GM12878 (cell line): ENCODE measurements at regions not wholly inside any gene's neighbourhood (a gene's known extent, or its start where the extent isn't known, plus 50 kb on each side); places are given as distances from the start of the nearest gene placed in this dataset.

Source experiments
- ATAC-seq: fragments of 200-7000 bp; cut with Tn5 transposase; 3 replicates; pipeline ENCODE4 v1.9.1; 2020; ENCODE audit warnings: mild to moderate bottlenecking, moderate library complexity
- BruUV-seq: library from RNA; stranded (reverse); fragments of 400-500 nt; replicated peaks from 2 replicates; lab custom pipeline; 2021; lab: Mats Ljungman, UMichigan
- CTCF ChIA-PET: fragments of 300-600 bp; sonication (Branson Sonifier 250); formaldehyde crosslinking; extraction: SDS; loops from one replicate; lab custom pipeline; 2021; ENCODE audit warnings: inconsistent platforms; lab: Yijun Ruan, JAX
- POLR2A ChIA-PET: fragments of 350-600 bp; formaldehyde crosslinking; extraction: SDS; loops from one replicate; lab custom pipeline; 2021; ENCODE audit warnings: inconsistent platforms; lab: Charles Lee
- RAD21 ChIA-PET: fragments of 300-600 bp; sonication (Branson Sonifier 250); formaldehyde crosslinking; loops from one replicate; lab custom pipeline; 2023; ENCODE audit warnings: antibody characterized with exemption; ENCODE audit not compliant: unreplicated experiment; lab: Charles Lee
- SMC1A ChIA-PET: fragments of 300-600 bp; sonication (Branson Sonifier 250); formaldehyde crosslinking; loops from one replicate; lab custom pipeline; 2023; ENCODE audit not compliant: unreplicated experiment, uncharacterized antibody; lab: Charles Lee
- DNase-seq: peaks from one replicate; pipeline ENCODE4 v3.0.0-alpha.2; 2011; ENCODE audit warnings: low read depth, low spot score
- FAIRE-seq: peaks from 3 replicates; lab custom pipeline; 2011; peaks lifted over from hg19 to GRCh38; lab: Jason Lieb, UNC
- H2AFZ ChIP-seq: 2 replicates; pipeline ENCODE4 v1.6.0; 2011; ENCODE audit warnings: low read depth, low read length, control low read depth; ENCODE audit not compliant: control insufficient read depth
- H3K27ac ChIP-seq: 2 replicates; pipeline ENCODE4 v1.5.1; 2011; ENCODE audit warnings: control low read depth; ENCODE audit not compliant: control insufficient read depth, insufficient read depth
- H3K27me3 ChIP-seq, 2 experiments: replicated peaks in 1 of 2; 2 replicates each; pipeline versions ENCODE4 v1.6.0 to v1.6.1; 2011; ENCODE audit warnings: low read length in 1 of 2; ENCODE audit not compliant: control insufficient read depth in 2 of 2, insufficient read depth in 2 of 2
- H3K36me3 ChIP-seq, 2 experiments: 2 replicates each; pipeline ENCODE4 v1.5.1; 2011; ENCODE audit warnings: low read length in 1 of 2; ENCODE audit not compliant: control insufficient read depth in 2 of 2, insufficient read depth in 2 of 2
- H3K4me1 ChIP-seq: 2 replicates; pipeline ENCODE4 v1.6.1; 2011; ENCODE audit warnings: mild to moderate bottlenecking, low read length, moderate library complexity, mixed read lengths; ENCODE audit not compliant: control insufficient read depth, insufficient read depth
- H3K4me2 ChIP-seq: 2 replicates; pipeline ENCODE4 v1.6.0; 2011; ENCODE audit warnings: control low read depth; ENCODE audit not compliant: control insufficient read depth, insufficient read depth
- H3K4me3 ChIP-seq: fragments of 200-600 bp; sonication (generic); 2 replicates; pipeline ENCODE4 v1.5.1; 2016
- H3K79me2 ChIP-seq: 2 replicates; pipeline ENCODE4 v1.6.0; 2011; ENCODE audit warnings: low read length; ENCODE audit not compliant: control insufficient read depth, insufficient read depth
- H3K9ac ChIP-seq: 2 replicates; pipeline ENCODE4 v1.8.0; 2011; ENCODE audit warnings: low read length, control low read depth, mixed read lengths; ENCODE audit not compliant: control insufficient read depth, insufficient read depth
- H3K9me3 ChIP-seq: replicated peaks from 3 replicates; pipeline ENCODE4 v1.5.1; 2011; ENCODE audit warnings: mild to moderate bottlenecking, low read length; ENCODE audit not compliant: control insufficient read depth, insufficient read depth
- H4K20me1 ChIP-seq: 2 replicates; pipeline ENCODE4 v1.6.0; 2011; ENCODE audit not compliant: control insufficient read depth, insufficient read depth
- ASH2L ChIP-seq: fragments of 300-600, 200-600 bp; sonication (generic); IDR thresholded peaks from 2 replicates; pipeline ENCODE4 v1.6.1; 2017; ENCODE audit warnings: low read depth, mild to moderate bottlenecking, borderline replicate concordance
- CBX5 ChIP-seq: sonication (generic); IDR thresholded peaks from 2 replicates; pipeline ENCODE4 v1.6.1; 2016; ENCODE audit warnings: low read depth, moderate library complexity, mild to moderate bottlenecking, inconsistent platforms
- CHD1 ChIP-seq: IDR thresholded peaks from 2 replicates; pipeline ENCODE4 v1.6.1; 2012; ENCODE audit warnings: low read depth, low read length, improper control_type of control experiment
- CTCF ChIP-seq, 3 experiments: IDR thresholded peaks in 2 of 3; conservative IDR thresholded peaks in 1 of 3; 2 replicates each; pipeline ENCODE4 v1.5.1; 2011; ENCODE audit warnings: low read depth in 3 of 3, low read length in 3 of 3, mild to moderate bottlenecking in 3 of 3, control low read depth in 2 of 3, moderate library complexity in 2 of 3, inconsistent platforms in 1 of 3, mixed read lengths in 1 of 3; ENCODE audit not compliant: control insufficient read depth in 2 of 3, insufficient read depth in 1 of 3; ENCODE audit errors: extremely low read depth in 1 of 3
- MEF2B ChIP-seq: fragments of 450-650 bp; IDR thresholded peaks from 2 replicates; pipeline ENCODE4 v1.6.1; 2018; ENCODE audit warnings: mild to moderate bottlenecking, moderate library complexity; ENCODE audit not compliant: partially characterized antibody, poor library complexity, severe bottlenecking
- NFYB ChIP-seq: IDR thresholded peaks from 2 replicates; pipeline ENCODE4 v1.6.1; 2011; ENCODE audit warnings: low read depth, mild to moderate bottlenecking, low read length, improper control_type of control experiment, moderate library complexity; ENCODE audit not compliant: insufficient read depth
- SIX5 ChIP-seq: IDR thresholded peaks from 2 replicates; pipeline ENCODE4 v1.6.1; 2011; ENCODE audit warnings: mild to moderate bottlenecking, low read depth, low read length, moderate library complexity; ENCODE audit not compliant: severe bottlenecking
- SREBF1 ChIP-seq: IDR thresholded peaks from 2 replicates; pipeline ENCODE4 v1.6.1; 2012; ENCODE audit warnings: mild to moderate bottlenecking, low read length
- YY1 ChIP-seq: IDR thresholded peaks from 2 replicates; pipeline ENCODE4 v1.6.1; 2011; ENCODE audit warnings: low read depth, mild to moderate bottlenecking, low read length
- ZBTB11 ChIP-seq: fragments of 450-650 bp; formaldehyde crosslinking; IDR thresholded peaks from 2 replicates; pipeline ENCODE4 v1.5.0; 2022; ENCODE audit warnings: mild to moderate bottlenecking, missing genetic modification characterization
- ZNF622 ChIP-seq: fragments of 450-650 bp; IDR thresholded peaks from 2 replicates; pipeline ENCODE4 v1.6.1; 2017; ENCODE audit warnings: mild to moderate bottlenecking, inconsistent platforms
- ZZZ3 ChIP-seq: IDR thresholded peaks from 2 replicates; pipeline ENCODE4 v1.6.1; 2011; ENCODE audit warnings: low read depth; ENCODE audit not compliant: control insufficient read depth, insufficient read length
- WGBS: methylation state at CpG from one replicate; pipeline ENCODE4 v1.1.6; 2016; ENCODE audit warnings: low lambda C conversion rate; ENCODE audit not compliant: insufficient replicate concordance, insufficient coverage; ENCODE audit errors: missing lambda C conversion rate; 5-methylcytosine and 5-hydroxymethylcytosine counted together
- in situ Hi-C: fragments of 300-500 bp; cut with MboI; formaldehyde crosslinking; loops from 9 replicates; pipeline ENCODE4 v1.14.3; 2018; ENCODE audit warnings: mixed read lengths
- intact Hi-C: fragments of 100-400 bp; cut with micrococcal nuclease; formaldehyde crosslinking; loops from one replicate; pipeline ENCODE4 v1.14.2; 2022; ENCODE audit not compliant: unreplicated experiment
- TF ChIP-seq, protein P1 (sequence below): fragments of 450-650 bp; IDR thresholded peaks from 2 replicates; pipeline ENCODE4 v1.6.1; 2016; ENCODE audit warnings: mild to moderate bottlenecking, moderate library complexity, borderline replicate concordance

- TF ChIP-seq, protein P1, sequence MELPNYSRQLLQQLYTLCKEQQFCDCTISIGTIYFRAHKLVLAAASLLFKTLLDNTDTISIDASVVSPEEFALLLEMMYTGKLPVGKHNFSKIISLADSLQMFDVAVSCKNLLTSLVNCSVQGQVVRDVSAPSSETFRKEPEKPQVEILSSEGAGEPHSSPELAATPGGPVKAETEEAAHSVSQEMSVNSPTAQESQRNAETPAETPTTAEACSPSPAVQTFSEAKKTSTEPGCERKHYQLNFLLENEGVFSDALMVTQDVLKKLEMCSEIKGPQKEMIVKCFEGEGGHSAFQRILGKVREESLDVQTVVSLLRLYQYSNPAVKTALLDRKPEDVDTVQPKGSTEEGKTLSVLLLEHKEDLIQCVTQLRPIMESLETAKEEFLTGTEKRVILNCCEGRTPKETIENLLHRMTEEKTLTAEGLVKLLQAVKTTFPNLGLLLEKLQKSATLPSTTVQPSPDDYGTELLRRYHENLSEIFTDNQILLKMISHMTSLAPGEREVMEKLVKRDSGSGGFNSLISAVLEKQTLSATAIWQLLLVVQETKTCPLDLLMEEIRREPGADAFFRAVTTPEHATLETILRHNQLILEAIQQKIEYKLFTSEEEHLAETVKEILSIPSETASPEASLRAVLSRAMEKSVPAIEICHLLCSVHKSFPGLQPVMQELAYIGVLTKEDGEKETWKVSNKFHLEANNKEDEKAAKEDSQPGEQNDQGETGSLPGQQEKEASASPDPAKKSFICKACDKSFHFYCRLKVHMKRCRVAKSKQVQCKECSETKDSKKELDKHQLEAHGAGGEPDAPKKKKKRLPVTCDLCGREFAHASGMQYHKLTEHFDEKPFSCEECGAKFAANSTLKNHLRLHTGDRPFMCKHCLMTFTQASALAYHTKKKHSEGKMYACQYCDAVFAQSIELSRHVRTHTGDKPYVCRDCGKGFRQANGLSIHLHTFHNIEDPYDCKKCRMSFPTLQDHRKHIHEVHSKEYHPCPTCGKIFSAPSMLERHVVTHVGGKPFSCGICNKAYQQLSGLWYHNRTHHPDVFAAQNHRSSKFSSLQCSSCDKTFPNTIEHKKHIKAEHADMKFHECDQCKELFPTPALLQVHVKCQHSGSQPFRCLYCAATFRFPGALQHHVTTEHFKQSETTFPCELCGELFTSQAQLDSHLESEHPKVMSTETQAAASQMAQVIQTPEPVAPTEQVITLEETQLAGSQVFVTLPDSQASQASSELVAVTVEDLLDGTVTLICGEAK: no peak
- TF ChIP-seq YY1 (no peak), CTCF (IDR thresholded peaks at IDR 0.05 in 2 of 3, conservative IDR thresholded peaks at IDR 0.05 in 1 of 3; ENCODE audit: control insufficient read depth in 2 of 3, extremely low read depth in 1 of 3, insufficient read depth in 1 of 3, low read depth in 3 of 3, low read length in 3 of 3) (no peak), SIX5 (no peak), CBX5 (no peak), ASH2L (no peak)
Observed at GRCh38 chr4:156686120-156686519, 285.5 kb downstream of the PDGFC start (continued).

GRCh38 chr4:156685308-156685707 is 286.3 kb downstream of the PDGFC start:
- H3K79me2 ChIP-seq: no peaks in the 10 kb centered on the region
- no peak overlapping the region for H3K27ac ChIP-seq
- H3K9ac ChIP-seq: no peak overlapping the region
- ChIA-PET POLR2A (no interaction called here), RAD21 (no interaction called here), CTCF (no interaction called here), SMC1A (interaction anchor here (0.7 to 1.0 kb wide), 2 partner anchors 136 to 183 kb away, joined by 3 read pairs; no protein-coding TSS in a partner anchor)
- in situ Hi-C loops (no loop called here), intact Hi-C loops (loop anchor here (10.0 kb wide), 1 partner anchor 279 kb away; no protein-coding TSS in a partner anchor)
- H3K9me3 ChIP-seq: no peaks in the 10 kb centered on the region
- H3K4me1 ChIP-seq: no peaks in the 10 kb centered on the region
- H2AFZ ChIP-seq: no peak overlapping the region
- no peak for DNase-seq
- H3K4me2 ChIP-seq: no peak overlapping the region
- no peaks in the 10 kb centered on the region for H4K20me1 ChIP-seq
- ATAC-seq: no peak
- BruUV-seq: no TSS peak
- H3K27me3 ChIP-seq: no peaks in the 10 kb centered on the region
- no peak for FAIRE-seq
- H3K4me3 ChIP-seq: no peak overlapping the region
- 33% methylated on average over 3 of the region's 3 CpGs for WGBS
- no peaks in the 10 kb centered on the region for H3K36me3 ChIP-seq
- TF ChIP-seq ZBTB11 (CRISPR knock-in tag) (no peak), CHD1 (no peak), MEF2B (no peak), NFYB (no peak), SREBF1 (no peak), ZZZ3 (no peak), ZNF622 (no peak)
